ENCODE measurements at regions not wholly inside any gene's neighbourhood (a gene's known extent, or its start where the extent isn't known, plus 50 kb on each side); places are given as distances from the start of the nearest gene placed in this dataset.

DNA sequence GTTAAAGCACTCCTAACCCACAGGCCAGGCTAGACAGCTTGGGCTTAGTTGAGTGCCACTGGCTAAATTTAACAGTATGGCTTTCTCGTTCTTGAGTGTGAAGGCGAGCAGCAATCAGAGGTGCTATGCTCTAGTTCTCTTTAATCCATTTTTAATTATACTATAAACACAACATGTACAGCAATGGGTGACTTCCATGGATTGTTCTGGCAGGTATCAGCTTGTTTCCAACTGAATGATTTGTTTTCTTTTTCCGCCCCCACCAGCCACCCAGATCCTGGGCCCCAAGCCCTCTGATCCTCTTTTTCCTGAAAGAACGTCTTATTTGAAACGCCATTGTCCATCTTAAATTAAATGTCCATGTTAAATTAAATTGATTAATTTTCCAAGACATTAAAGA is 244.8 kb downstream of the IKZF2 start:
- no peak overlapping the region for H3K27ac ChIP-seq (ENCODE audit: low read depth, low read length)
- no peak overlapping the region for H3K4me3 ChIP-seq (ENCODE audit: insufficient read depth, low read depth, low read length)
- no peaks in the 10 kb centered on the region for H3K79me2 ChIP-seq (ENCODE audit: insufficient read depth, low read length)
- no peaks in the 10 kb centered on the region for H3K27me3 ChIP-seq (ENCODE audit: insufficient read depth, low read length)
- no peak overlapping the region for H2AFZ ChIP-seq (ENCODE audit: low read depth, low read length)
- peaks cover 3% of the 10 kb centered on the region for H3K9me3 Mint-ChIP-seq (ENCODE audit: unreplicated experiment)
- no peaks in the 10 kb centered on the region for H3K36me3 Mint-ChIP-seq (ENCODE audit: low read depth, unreplicated experiment)
- FAIRE-seq: no peak
- peaks cover 3% of the 10 kb centered on the region for H3K4me1 Mint-ChIP-seq (ENCODE audit: low read depth, unreplicated experiment)
- no peak overlapping the region for H3K27ac Mint-ChIP-seq (ENCODE audit: unreplicated experiment)
- no peaks in the 10 kb centered on the region for H3K27me3 Mint-ChIP-seq (ENCODE audit: low read depth, unreplicated experiment)
- H3K36me3 ChIP-seq (ENCODE audit: insufficient read depth, low read length): no peaks in the 10 kb centered on the region
- H3K9me3 ChIP-seq (ENCODE audit: insufficient read depth, low read depth, low read length): no peaks in the 10 kb centered on the region
- H4K20me1 ChIP-seq (ENCODE audit: insufficient read depth, low read length): no peaks in the 10 kb centered on the region
- H3K4me2 ChIP-seq (ENCODE audit: low read length): no peak overlapping the region
- no peak for DNase-seq (ENCODE audit: low read depth)
- TF ChIP-seq EZH2 (IDR thresholded peaks at IDR 0.05; ENCODE audit: insufficient read depth, low read length): no peak
- TF ChIP-seq, protein P1, sequence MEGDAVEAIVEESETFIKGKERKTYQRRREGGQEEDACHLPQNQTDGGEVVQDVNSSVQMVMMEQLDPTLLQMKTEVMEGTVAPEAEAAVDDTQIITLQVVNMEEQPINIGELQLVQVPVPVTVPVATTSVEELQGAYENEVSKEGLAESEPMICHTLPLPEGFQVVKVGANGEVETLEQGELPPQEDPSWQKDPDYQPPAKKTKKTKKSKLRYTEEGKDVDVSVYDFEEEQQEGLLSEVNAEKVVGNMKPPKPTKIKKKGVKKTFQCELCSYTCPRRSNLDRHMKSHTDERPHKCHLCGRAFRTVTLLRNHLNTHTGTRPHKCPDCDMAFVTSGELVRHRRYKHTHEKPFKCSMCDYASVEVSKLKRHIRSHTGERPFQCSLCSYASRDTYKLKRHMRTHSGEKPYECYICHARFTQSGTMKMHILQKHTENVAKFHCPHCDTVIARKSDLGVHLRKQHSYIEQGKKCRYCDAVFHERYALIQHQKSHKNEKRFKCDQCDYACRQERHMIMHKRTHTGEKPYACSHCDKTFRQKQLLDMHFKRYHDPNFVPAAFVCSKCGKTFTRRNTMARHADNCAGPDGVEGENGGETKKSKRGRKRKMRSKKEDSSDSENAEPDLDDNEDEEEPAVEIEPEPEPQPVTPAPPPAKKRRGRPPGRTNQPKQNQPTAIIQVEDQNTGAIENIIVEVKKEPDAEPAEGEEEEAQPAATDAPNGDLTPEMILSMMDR (IDR thresholded peaks at IDR 0.05; ENCODE audit: insufficient read depth, low read depth, low read length): no peak
- no peaks in the 10 kb centered on the region for H3K4me1 ChIP-seq (ENCODE audit: insufficient read depth, low read length)
- no peak overlapping the region for H3K4me3 Mint-ChIP-seq (ENCODE audit: unreplicated experiment)
- H3K9ac ChIP-seq (ENCODE audit: low read length): no peak overlapping the region

DNA sequence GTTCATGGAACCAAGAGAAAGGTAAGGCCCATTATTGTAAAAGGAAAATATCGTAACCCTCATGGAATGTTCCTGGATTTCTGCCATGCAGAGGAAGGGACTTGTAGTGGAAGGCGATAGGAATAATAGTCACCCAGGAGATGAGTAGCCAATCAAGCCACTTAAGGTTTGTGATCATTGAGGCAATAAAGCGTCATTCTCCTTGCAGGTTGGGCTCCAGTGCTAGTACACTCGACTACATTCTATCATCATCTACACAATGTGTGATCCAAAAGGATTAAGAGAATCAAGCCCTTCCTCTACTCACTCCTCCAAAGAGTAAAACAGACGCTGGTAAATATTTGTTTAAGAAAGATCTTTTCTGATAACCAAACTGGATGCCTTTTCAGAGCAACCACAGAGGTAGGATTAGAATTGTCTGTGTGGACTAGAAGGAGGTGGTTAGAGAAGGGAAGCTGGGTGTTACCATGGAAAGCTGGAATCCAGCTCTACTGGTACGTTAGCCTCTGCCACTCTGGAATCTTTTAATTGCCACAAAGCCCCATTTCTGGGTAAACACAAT is 245.7 kb downstream of the IKZF2 start:
- no peaks in the 10 kb centered on the region for H3K27me3 Mint-ChIP-seq (ENCODE audit: low read depth, unreplicated experiment)
- no peaks in the 10 kb centered on the region for H3K36me3 Mint-ChIP-seq (ENCODE audit: low read depth, unreplicated experiment)
- TF ChIP-seq EZH2 (IDR thresholded peaks at IDR 0.05; ENCODE audit: insufficient read depth, low read length): no peak
- TF ChIP-seq, protein P1 (IDR thresholded peaks at IDR 0.05; ENCODE audit: insufficient read depth, low read depth, low read length): no peak
- H3K4me3 Mint-ChIP-seq (ENCODE audit: unreplicated experiment): no peak overlapping the region
- Histone ChIP-seq H3K27ac (ENCODE audit: low read depth, low read length) (no peak overlapping the region), H3K36me3 (ENCODE audit: insufficient read depth, low read length) (no peaks in the 10 kb centered on the region), H3K27me3 (ENCODE audit: insufficient read depth, low read length) (no peaks in the 10 kb centered on the region), H4K20me1 (ENCODE audit: insufficient read depth, low read length) (no peaks in the 10 kb centered on the region), H3K4me2 (ENCODE audit: low read length) (no peak overlapping the region), H3K9ac (ENCODE audit: low read length) (no peak overlapping the region), H3K4me3 (ENCODE audit: insufficient read depth, low read depth, low read length) (no peak overlapping the region), H3K79me2 (ENCODE audit: insufficient read depth, low read length) (no peaks in the 10 kb centered on the region), H3K9me3 (ENCODE audit: insufficient read depth, low read depth, low read length) (no peaks in the 10 kb centered on the region), H3K4me1 (ENCODE audit: insufficient read depth, low read length) (no peaks in the 10 kb centered on the region), H2AFZ (ENCODE audit: low read depth, low read length) (no peak overlapping the region)
- FAIRE-seq (no peak), DNase-seq (ENCODE audit: low read depth) (peak; percentile 77)
- no peaks in the 10 kb centered on the region for H3K4me1 Mint-ChIP-seq (ENCODE audit: low read depth, unreplicated experiment)
- H3K9me3 Mint-ChIP-seq (ENCODE audit: unreplicated experiment): peaks cover 3% of the 10 kb centered on the region
- H3K27ac Mint-ChIP-seq (ENCODE audit: unreplicated experiment): no peak overlapping the region

DNA sequence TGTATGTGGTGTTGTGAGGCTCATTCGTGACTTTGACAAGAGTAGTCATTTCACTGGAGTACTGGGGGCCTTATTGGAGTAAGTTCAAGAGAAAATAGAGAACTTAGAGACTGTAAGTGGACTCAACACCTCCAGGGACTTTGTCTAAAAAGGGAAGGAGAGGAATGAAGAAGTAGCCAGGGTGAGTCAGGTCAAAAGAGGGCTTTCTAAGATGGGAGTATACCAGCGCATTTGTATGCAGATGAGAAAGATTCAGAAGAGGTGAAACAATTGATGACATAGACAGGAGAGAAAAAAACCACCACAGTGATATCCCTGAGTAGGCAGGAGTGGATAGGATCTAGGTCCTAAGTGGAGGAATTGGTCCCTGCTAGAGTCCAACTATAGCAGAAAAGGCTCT is 246.8 kb downstream of the IKZF2 start:
- H3K4me1 ChIP-seq (ENCODE audit: insufficient read depth, low read length): no peaks in the 10 kb centered on the region
- no peaks in the 10 kb centered on the region for H4K20me1 ChIP-seq (ENCODE audit: insufficient read depth, low read length)
- Mint-ChIP-seq H3K9me3 (ENCODE audit: unreplicated experiment) (peaks cover 3% of the 10 kb centered on the region), H3K27me3 (ENCODE audit: low read depth, unreplicated experiment) (no peaks in the 10 kb centered on the region), H3K36me3 (ENCODE audit: low read depth, unreplicated experiment) (no peaks in the 10 kb centered on the region), H3K4me3 (ENCODE audit: unreplicated experiment) (no peak overlapping the region), H3K4me1 (ENCODE audit: low read depth, unreplicated experiment) (no peaks in the 10 kb centered on the region), H3K27ac (ENCODE audit: unreplicated experiment) (no peak overlapping the region)
- H3K4me2 ChIP-seq (ENCODE audit: low read length): no peak overlapping the region
- no peaks in the 10 kb centered on the region for H3K36me3 ChIP-seq (ENCODE audit: insufficient read depth, low read length)
- H3K27ac ChIP-seq (ENCODE audit: low read depth, low read length): no peak overlapping the region
- H3K4me3 ChIP-seq (ENCODE audit: insufficient read depth, low read depth, low read length): no peak overlapping the region
- DNase-seq (ENCODE audit: low read depth) (no peak), FAIRE-seq (no peak)
- H3K9ac ChIP-seq (ENCODE audit: low read length): no peak overlapping the region
- no peak overlapping the region for H2AFZ ChIP-seq (ENCODE audit: low read depth, low read length)
- H3K79me2 ChIP-seq (ENCODE audit: insufficient read depth, low read length): no peaks in the 10 kb centered on the region
- H3K9me3 ChIP-seq (ENCODE audit: insufficient read depth, low read depth, low read length): no peaks in the 10 kb centered on the region
- no peaks in the 10 kb centered on the region for H3K27me3 ChIP-seq (ENCODE audit: insufficient read depth, low read length)
- TF ChIP-seq, protein P1 (IDR thresholded peaks at IDR 0.05; ENCODE audit: insufficient read depth, low read depth, low read length): no peak
- TF ChIP-seq EZH2 (IDR thresholded peaks at IDR 0.05; ENCODE audit: insufficient read depth, low read length): no peak
